ENCODE measurements at regions not wholly inside any gene's neighbourhood (a gene's known extent, or its start where the extent isn't known, plus 50 kb on each side); places are given as distances from the start of the nearest gene placed in this dataset.

- TF ChIP-seq CTCF (conservative IDR thresholded peaks at IDR 0.05; ENCODE audit: low read depth, low read length), result peak; percentile 15
- no peak overlapping the region for H3K4me3 ChIP-seq (ENCODE audit: low read length)
- DNase-seq (ENCODE audit: low read depth), result no peak
Measured at GRCh38 chr4:32268863-32269262, 1548.7 kb downstream of the PCDH7 start.

- no peak for DNase-seq (ENCODE audit: low read depth)
- TF ChIP-seq CTCF (conservative IDR thresholded peaks at IDR 0.05; ENCODE audit: low read depth, low read length), result no peak
- no peak overlapping the region for H3K4me3 ChIP-seq (ENCODE audit: low read length)
Measured at GRCh38 chr4:32290102-32290501, 1569.9 kb downstream of the PCDH7 start.

GRCh38 chr4:32318926-32319325 lies 1598.8 kb downstream of the PCDH7 start:
- DNase-seq (ENCODE audit: low read depth), result no peak
- no peak for TF ChIP-seq CTCF (conservative IDR thresholded peaks at IDR 0.05; ENCODE audit: low read depth, low read length)
- no peak overlapping the region for H3K4me3 ChIP-seq (ENCODE audit: low read length)

- DNase-seq (ENCODE audit: low read depth), result no peak
- no peak for TF ChIP-seq CTCF (conservative IDR thresholded peaks at IDR 0.05; ENCODE audit: low read depth, low read length)
- H3K4me3 ChIP-seq (ENCODE audit: low read length), result no peak overlapping the region
Measured at GRCh38 chr4:32321421-32321820, 1601.3 kb downstream of the PCDH7 start.

- TF ChIP-seq CTCF (conservative IDR thresholded peaks at IDR 0.05; ENCODE audit: low read depth, low read length), result no peak
- no peak for DNase-seq (ENCODE audit: low read depth)
- no peak overlapping the region for H3K4me3 ChIP-seq (ENCODE audit: low read length)
Measured at GRCh38 chr4:32334759-32335158, 1614.6 kb downstream of the PCDH7 start.

- no peak for DNase-seq (ENCODE audit: low read depth)
- H3K4me3 ChIP-seq (ENCODE audit: low read length), result no peak overlapping the region
- TF ChIP-seq CTCF (conservative IDR thresholded peaks at IDR 0.05; ENCODE audit: low read depth, low read length), result no peak
Measured at GRCh38 chr4:32337403-32337802, 1617.2 kb downstream of the PCDH7 start.

- DNase-seq (ENCODE audit: low read depth), result no peak
- TF ChIP-seq CTCF (conservative IDR thresholded peaks at IDR 0.05; ENCODE audit: low read depth, low read length), result peak; percentile 22
- no peak overlapping the region for H3K4me3 ChIP-seq (ENCODE audit: low read length)
Measured at GRCh38 chr4:32340591-32340990, 1620.4 kb downstream of the PCDH7 start.

Measured in retinal pigment epithelial cell (primary cell).